NB4 (cell line): ENCODE measurements at regions not wholly inside any gene's neighbourhood (a gene's known extent, or its start where the extent isn't known, plus 50 kb on each side); places are given as distances from the start of the nearest gene placed in this dataset.

Experiments
- TF ChIP-seq, protein P1 (sequence below): IDR thresholded peaks from one replicate; pipeline ENCODE4 v1.5.1; 2012; ENCODE audit warnings: low read depth, low read length
- TF ChIP-seq, protein P2 (sequence below): IDR thresholded peaks from 2 replicates; pipeline ENCODE4 v1.6.1; 2011; ENCODE audit warnings: low read depth, low read length

DNA sequence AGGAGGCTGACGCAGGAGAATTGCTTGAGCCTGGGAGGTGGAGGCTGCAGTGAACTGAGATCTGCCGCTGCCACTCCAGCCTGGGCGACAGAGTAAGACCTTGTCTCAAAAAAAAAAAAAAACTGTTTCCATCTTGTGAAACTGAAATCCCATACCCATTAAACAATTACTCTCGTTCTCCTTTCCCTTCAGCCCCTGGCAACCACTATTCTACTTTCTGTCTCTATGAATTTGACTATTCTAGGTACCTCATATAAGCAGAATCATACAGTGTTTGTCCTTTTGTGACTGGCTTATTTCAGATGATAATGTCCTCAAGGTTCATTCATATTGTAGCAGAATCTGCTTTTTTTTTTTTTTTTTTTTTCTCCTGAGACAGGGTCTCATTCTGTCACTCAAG, 51.5 kb upstream of the UBE2E1 start:
- TF ChIP-seq, protein P1, sequence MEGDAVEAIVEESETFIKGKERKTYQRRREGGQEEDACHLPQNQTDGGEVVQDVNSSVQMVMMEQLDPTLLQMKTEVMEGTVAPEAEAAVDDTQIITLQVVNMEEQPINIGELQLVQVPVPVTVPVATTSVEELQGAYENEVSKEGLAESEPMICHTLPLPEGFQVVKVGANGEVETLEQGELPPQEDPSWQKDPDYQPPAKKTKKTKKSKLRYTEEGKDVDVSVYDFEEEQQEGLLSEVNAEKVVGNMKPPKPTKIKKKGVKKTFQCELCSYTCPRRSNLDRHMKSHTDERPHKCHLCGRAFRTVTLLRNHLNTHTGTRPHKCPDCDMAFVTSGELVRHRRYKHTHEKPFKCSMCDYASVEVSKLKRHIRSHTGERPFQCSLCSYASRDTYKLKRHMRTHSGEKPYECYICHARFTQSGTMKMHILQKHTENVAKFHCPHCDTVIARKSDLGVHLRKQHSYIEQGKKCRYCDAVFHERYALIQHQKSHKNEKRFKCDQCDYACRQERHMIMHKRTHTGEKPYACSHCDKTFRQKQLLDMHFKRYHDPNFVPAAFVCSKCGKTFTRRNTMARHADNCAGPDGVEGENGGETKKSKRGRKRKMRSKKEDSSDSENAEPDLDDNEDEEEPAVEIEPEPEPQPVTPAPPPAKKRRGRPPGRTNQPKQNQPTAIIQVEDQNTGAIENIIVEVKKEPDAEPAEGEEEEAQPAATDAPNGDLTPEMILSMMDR, result no peak
- TF ChIP-seq, protein P2, sequence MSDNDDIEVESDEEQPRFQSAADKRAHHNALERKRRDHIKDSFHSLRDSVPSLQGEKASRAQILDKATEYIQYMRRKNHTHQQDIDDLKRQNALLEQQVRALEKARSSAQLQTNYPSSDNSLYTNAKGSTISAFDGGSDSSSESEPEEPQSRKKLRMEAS, result no peak
